GM12878 (cell line): ENCODE measurements at regions not wholly inside any gene's neighbourhood (a gene's known extent, or its start where the extent isn't known, plus 50 kb on each side); places are given as distances from the start of the nearest gene placed in this dataset.

Experiments
- BACH1 ChIP-seq: fragments of 450-650 bp; IDR thresholded peaks from 2 replicates; pipeline ENCODE4 v1.6.1; 2017; ENCODE audit warnings: mild to moderate bottlenecking, borderline replicate concordance
- CTCF ChIP-seq, 3 experiments: IDR thresholded peaks in 2 of 3; conservative IDR thresholded peaks in 1 of 3; 2 replicates each; pipeline ENCODE4 v1.5.1; 2011; ENCODE audit warnings: low read depth in 3 of 3, low read length in 3 of 3, mild to moderate bottlenecking in 3 of 3, control low read depth in 2 of 3, moderate library complexity in 2 of 3, inconsistent platforms in 1 of 3, mixed read lengths in 1 of 3; ENCODE audit not compliant: control insufficient read depth in 2 of 3, insufficient read depth in 1 of 3; ENCODE audit errors: extremely low read depth in 1 of 3
- E2F4 ChIP-seq: IDR thresholded peaks from 2 replicates; pipeline ENCODE4 v1.6.1; 2012; ENCODE audit warnings: low read depth, low read length, improper control_type of control experiment
- EGR1 ChIP-seq, 2 experiments: IDR thresholded peaks; 1 replicate in 1 of 2; 2 replicates in 1 of 2; pipeline ENCODE4 v1.6.1; 2011 to 2012; ENCODE audit warnings: low read depth in 2 of 2, low read length in 2 of 2, borderline replicate concordance in 1 of 2, mild to moderate bottlenecking in 1 of 2, moderate library complexity in 1 of 2
- JUND ChIP-seq: IDR thresholded peaks from 2 replicates; pipeline ENCODE4 v1.6.1; 2012; ENCODE audit warnings: low read depth, mild to moderate bottlenecking, low read length, improper control_type of control experiment, moderate library complexity
- PAX8 ChIP-seq: fragments of 450-650 bp; IDR thresholded peaks from 2 replicates; pipeline ENCODE4 v1.6.1; 2017; ENCODE audit warnings: mild to moderate bottlenecking, moderate library complexity
- RAD21 ChIP-seq: IDR thresholded peaks from 2 replicates; pipeline ENCODE4 v1.6.1; 2011; ENCODE audit warnings: mild to moderate bottlenecking, low read depth, low read length, moderate library complexity; ENCODE audit not compliant: insufficient read depth
- REST ChIP-seq: IDR thresholded peaks from 2 replicates; pipeline ENCODE4 v1.6.1; 2012; ENCODE audit warnings: mild to moderate bottlenecking, low read depth, low read length
- SUZ12 ChIP-seq: fragments of 200-600 bp; sonication (generic); IDR thresholded peaks from one replicate; pipeline ENCODE4 v1.6.1; 2018; ENCODE audit warnings: antibody characterized with exemption, mild to moderate bottlenecking; ENCODE audit not compliant: unreplicated experiment
- TCF7 ChIP-seq: IDR thresholded peaks from 2 replicates; pipeline ENCODE4 v1.6.1; 2014; ENCODE audit warnings: antibody characterized with exemption, borderline replicate concordance

GRCh38 chr6:20350215-20350614 lies 51.5 kb upstream of the E2F3 start:
- no peak for TF ChIP-seq JUND
- TF ChIP-seq PAX8 = no peak
- no peak for TF ChIP-seq EGR1 (IDR thresholded peaks at IDR 0.05; ENCODE audit: borderline replicate concordance in 1 of 2, low read depth in 2 of 2, low read length in 2 of 2)
- TF ChIP-seq E2F4 = no peak
- TF ChIP-seq SUZ12 = no peak
- TF ChIP-seq RAD21 = no peak
- TF ChIP-seq REST = no peak
- no peak for TF ChIP-seq BACH1
- no peak for TF ChIP-seq TCF7
- no peak for TF ChIP-seq CTCF (IDR thresholded peaks at IDR 0.05 in 2 of 3, conservative IDR thresholded peaks at IDR 0.05 in 1 of 3; ENCODE audit: control insufficient read depth in 2 of 3, extremely low read depth in 1 of 3, insufficient read depth in 1 of 3, low read depth in 3 of 3, low read length in 3 of 3)
